ENCODE measurements at regions not wholly inside any gene's neighbourhood (a gene's known extent, or its start where the extent isn't known, plus 50 kb on each side); places are given as distances from the start of the nearest gene placed in this dataset.

DNA sequence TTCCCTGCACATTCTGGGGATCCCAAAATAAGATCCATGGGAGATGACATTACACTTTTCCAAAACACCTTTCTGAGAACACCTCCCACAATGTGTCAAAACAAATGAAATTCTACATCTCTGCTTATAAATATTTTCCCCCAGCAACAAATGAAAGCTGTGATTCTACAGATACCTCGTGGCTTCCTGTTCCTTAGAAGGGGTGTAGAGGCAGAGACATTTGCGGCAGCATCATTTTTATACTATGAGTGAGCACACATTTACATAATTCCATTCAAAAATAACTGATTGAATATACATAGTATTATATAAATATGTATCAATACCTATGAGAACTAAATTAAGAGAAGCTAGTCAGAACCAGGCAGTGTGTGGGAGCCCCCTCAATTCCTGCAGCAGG, 213.9 kb upstream of the JARID2 start:
- TF ChIP-seq, protein P1, sequence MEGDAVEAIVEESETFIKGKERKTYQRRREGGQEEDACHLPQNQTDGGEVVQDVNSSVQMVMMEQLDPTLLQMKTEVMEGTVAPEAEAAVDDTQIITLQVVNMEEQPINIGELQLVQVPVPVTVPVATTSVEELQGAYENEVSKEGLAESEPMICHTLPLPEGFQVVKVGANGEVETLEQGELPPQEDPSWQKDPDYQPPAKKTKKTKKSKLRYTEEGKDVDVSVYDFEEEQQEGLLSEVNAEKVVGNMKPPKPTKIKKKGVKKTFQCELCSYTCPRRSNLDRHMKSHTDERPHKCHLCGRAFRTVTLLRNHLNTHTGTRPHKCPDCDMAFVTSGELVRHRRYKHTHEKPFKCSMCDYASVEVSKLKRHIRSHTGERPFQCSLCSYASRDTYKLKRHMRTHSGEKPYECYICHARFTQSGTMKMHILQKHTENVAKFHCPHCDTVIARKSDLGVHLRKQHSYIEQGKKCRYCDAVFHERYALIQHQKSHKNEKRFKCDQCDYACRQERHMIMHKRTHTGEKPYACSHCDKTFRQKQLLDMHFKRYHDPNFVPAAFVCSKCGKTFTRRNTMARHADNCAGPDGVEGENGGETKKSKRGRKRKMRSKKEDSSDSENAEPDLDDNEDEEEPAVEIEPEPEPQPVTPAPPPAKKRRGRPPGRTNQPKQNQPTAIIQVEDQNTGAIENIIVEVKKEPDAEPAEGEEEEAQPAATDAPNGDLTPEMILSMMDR (IDR thresholded peaks at IDR 0.05; ENCODE audit: poor library complexity), result no peak
- TF ChIP-seq EZH2 (IDR thresholded peaks at IDR 0.05; ENCODE audit: borderline replicate concordance) (no peak), EZH2phosphoT487 (IDR thresholded peaks at IDR 0.05; ENCODE audit: low read depth, severe bottlenecking, unreplicated experiment) (no peak)
